ENCODE measurements at regions not wholly inside any gene's neighbourhood (a gene's known extent, or its start where the extent isn't known, plus 50 kb on each side); places are given as distances from the start of the nearest gene placed in this dataset.

GRCh38 chr1:219717536-219717935 lies 104.6 kb upstream of the ZC3H11B start:
- no peak for TF ChIP-seq CTCF (IDR thresholded peaks at IDR 0.05)
- TF ChIP-seq POLR2A (IDR thresholded peaks at IDR 0.05) = no peak

Measured in thyroid gland (tissue), 4 donors.